H9 (cell line): ENCODE measurements at regions not wholly inside any gene's neighbourhood (a gene's known extent, or its start where the extent isn't known, plus 50 kb on each side); places are given as distances from the start of the nearest gene placed in this dataset.

Experiments
- DNase-seq: peaks from one replicate; pipeline ENCODE4 v3.0.0-alpha.2; 2017
- H2AFZ ChIP-seq: one replicate; pipeline ENCODE4 v1.6.1; 2013; ENCODE audit warnings: mild to moderate bottlenecking, low read length, control low read depth, moderate library complexity
- H2AK5ac ChIP-seq: 2 replicates; pipeline ENCODE4 v1.6.1; 2013; ENCODE audit warnings: low read length, control low read depth, mixed read lengths; ENCODE audit not compliant: insufficient read length
- H2BK120ac ChIP-seq: one replicate; pipeline ENCODE4 v1.6.1; 2013; ENCODE audit warnings: low read depth, mild to moderate bottlenecking, low read length, control low read depth, inconsistent platforms; ENCODE audit not compliant: poor library complexity, severe bottlenecking
- H2BK12ac ChIP-seq: 2 replicates; pipeline ENCODE4 v1.6.1; 2013; ENCODE audit warnings: low read length, control low read depth, mixed read lengths, low read depth; ENCODE audit not compliant: insufficient read length
- H2BK15ac ChIP-seq: 2 replicates; pipeline ENCODE4 v1.6.1; 2013; ENCODE audit warnings: low read depth, low read length, control low read depth
- H2BK20ac ChIP-seq: one replicate; pipeline ENCODE4 v1.6.1; 2013; ENCODE audit warnings: low read depth, mild to moderate bottlenecking, low read length, control low read depth, inconsistent platforms; ENCODE audit not compliant: poor library complexity, severe bottlenecking
- H2BK5ac ChIP-seq: 2 replicates; pipeline ENCODE4 v1.6.1; 2013; ENCODE audit warnings: low read length, control low read depth, mixed read lengths; ENCODE audit not compliant: insufficient read length
- H3K14ac ChIP-seq: 2 replicates; pipeline ENCODE4 v1.6.1; 2013; ENCODE audit warnings: low read length, control low read depth; ENCODE audit not compliant: insufficient read depth
- H3K18ac ChIP-seq: 2 replicates; pipeline ENCODE4 v1.6.1; 2013; ENCODE audit warnings: low read depth, mild to moderate bottlenecking, mixed read lengths, low read length, control low read depth; ENCODE audit not compliant: insufficient read length
- H3K23ac ChIP-seq: 2 replicates; pipeline ENCODE4 v1.6.1; 2013; ENCODE audit warnings: low read length, control low read depth, mixed read lengths, low read depth; ENCODE audit not compliant: insufficient read length
- H3K23me2 ChIP-seq: 2 replicates; pipeline ENCODE4 v1.6.1; 2013; ENCODE audit warnings: low read depth, mild to moderate bottlenecking, mixed read lengths, low read length, control low read depth; ENCODE audit not compliant: insufficient read length, poor library complexity, severe bottlenecking
- H3K27ac ChIP-seq: 2 replicates; pipeline ENCODE4 v1.5.1; 2013; ENCODE audit warnings: low read length, control low read depth, mixed read lengths, low read depth; ENCODE audit not compliant: insufficient read length
- H3K27me3 ChIP-seq: 2 replicates; pipeline ENCODE4 v1.6.1; 2013; ENCODE audit warnings: low read length, control low read depth, inconsistent platforms; ENCODE audit not compliant: insufficient read depth
- H3K4ac ChIP-seq: 2 replicates; pipeline ENCODE4 v1.6.1; 2013; ENCODE audit warnings: low read depth, mild to moderate bottlenecking, control low read depth, inconsistent platforms, low read length, moderate library complexity
- H3K4me1 ChIP-seq: 2 replicates; pipeline ENCODE4 v1.6.1; 2013; ENCODE audit warnings: low read length, control low read depth, inconsistent platforms; ENCODE audit not compliant: insufficient read depth
- H3K4me2 ChIP-seq: 2 replicates; pipeline ENCODE4 v1.6.1; 2013; ENCODE audit warnings: low read length, control low read depth, mixed read lengths; ENCODE audit not compliant: insufficient read length, insufficient read depth
- H3K56ac ChIP-seq: 2 replicates; pipeline ENCODE4 v1.6.1; 2013; ENCODE audit warnings: low read depth, mild to moderate bottlenecking, mixed read lengths, low read length, control low read depth; ENCODE audit not compliant: insufficient read length
- H3K79me1 ChIP-seq: 2 replicates; pipeline ENCODE4 v1.6.1; 2013; ENCODE audit warnings: low read depth, mild to moderate bottlenecking, moderate library complexity, low read length, control low read depth, inconsistent platforms; ENCODE audit not compliant: insufficient read depth, poor library complexity, severe bottlenecking
- H3K79me2 ChIP-seq: 2 replicates; pipeline ENCODE4 v1.6.1; 2013; ENCODE audit warnings: low read length, control low read depth, inconsistent platforms; ENCODE audit not compliant: insufficient read depth
- H3K9ac ChIP-seq: 2 replicates; pipeline ENCODE4 v1.6.1; 2013; ENCODE audit warnings: low read length, control low read depth, mixed read lengths; ENCODE audit not compliant: insufficient read length; ENCODE audit errors: extremely low read depth
- H3K9me3 ChIP-seq: one replicate; pipeline ENCODE4 v1.6.1; 2013; ENCODE audit warnings: low read depth, low read length, inconsistent platforms; ENCODE audit not compliant: control insufficient read depth
- H3T11ph ChIP-seq: one replicate; pipeline ENCODE4 v1.6.1; 2013; ENCODE audit warnings: mild to moderate bottlenecking, low read length, control low read depth, inconsistent platforms
- H4K20me1 ChIP-seq: one replicate; pipeline ENCODE4 v1.6.1; 2013; ENCODE audit not compliant: control insufficient read depth, insufficient read length, insufficient read depth
- H4K5ac ChIP-seq: 2 replicates; pipeline ENCODE4 v1.6.1; 2013; ENCODE audit warnings: low read depth, mild to moderate bottlenecking, mixed read lengths, low read length, control low read depth; ENCODE audit not compliant: insufficient read length
- H4K8ac ChIP-seq: replicated peaks from 2 replicates; pipeline ENCODE4 v1.6.1; 2013; ENCODE audit warnings: low read length, control low read depth, mixed read lengths, low read depth; ENCODE audit not compliant: insufficient read length
- H4K91ac ChIP-seq: 2 replicates; pipeline ENCODE4 v1.6.1; 2013; ENCODE audit warnings: low read depth, mild to moderate bottlenecking, moderate library complexity, mixed read lengths, low read length, control low read depth; ENCODE audit not compliant: insufficient read length
- H3K27ac Mint-ChIP-seq, 3 experiments: 2 replicates in 2 of 3; 3 replicates in 1 of 3; pipeline ENCODE4 v1.8.0; 2020 to 2021; ENCODE audit warnings: mixed read lengths in 3 of 3, mild to moderate bottlenecking in 1 of 3, moderate library complexity in 1 of 3
- H3K27me3 Mint-ChIP-seq: 2 replicates; pipeline ENCODE4 v1.8.0; 2021; ENCODE audit warnings: low read depth, mild to moderate bottlenecking, moderate library complexity, mixed read lengths
- H3K36me3 Mint-ChIP-seq, 3 experiments: 2 replicates in 2 of 3; 3 replicates in 1 of 3; pipeline ENCODE4 v1.8.0; 2020 to 2021; ENCODE audit warnings: low read depth in 3 of 3, mixed read lengths in 3 of 3; ENCODE audit not compliant: insufficient read depth in 1 of 3
- H3K4me1 Mint-ChIP-seq, 2 experiments: 2 replicates each; pipeline ENCODE4 v1.8.0; 2020; ENCODE audit warnings: mixed read lengths in 2 of 2
- H3K4me3 Mint-ChIP-seq, 2 experiments: 2 replicates in 1 of 2; 3 replicates in 1 of 2; pipeline ENCODE4 v1.8.0; 2020 to 2021; ENCODE audit warnings: mild to moderate bottlenecking in 2 of 2, mixed read lengths in 2 of 2, moderate library complexity in 1 of 2
- H3K9me3 Mint-ChIP-seq, 2 experiments: 2 replicates in 1 of 2; 3 replicates in 1 of 2; pipeline ENCODE4 v1.8.0; 2020; ENCODE audit warnings: mild to moderate bottlenecking in 2 of 2, mixed read lengths in 2 of 2, moderate library complexity in 1 of 2
- TF ChIP-seq, protein P1 (sequence below): fragments of 200-600 bp; sonication (generic); conservative IDR thresholded peaks from 3 replicates; pipeline ENCODE4 v1.8.0; 2021; ENCODE audit warnings: antibody characterized with exemption, mild to moderate bottlenecking

DNA sequence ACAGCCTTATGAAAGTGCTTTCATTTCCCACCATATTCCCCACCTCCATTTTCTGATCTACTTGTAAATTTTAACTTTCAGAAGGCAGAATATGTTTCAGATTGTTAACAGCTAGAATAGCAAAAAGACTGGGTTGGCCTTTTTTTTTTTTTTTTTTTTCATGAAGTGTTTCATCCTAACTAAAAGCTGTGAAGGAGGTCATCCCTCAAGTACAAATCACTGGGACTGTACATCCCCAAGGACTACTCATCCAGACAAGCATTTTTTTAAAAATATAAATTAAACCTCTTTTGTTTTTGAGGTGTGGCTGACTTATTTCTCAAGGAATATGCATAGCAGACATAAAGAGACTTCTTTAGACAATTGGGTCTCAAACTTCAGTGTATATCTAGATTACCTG, 542.1 kb upstream of the TUSC1 start:
- H4K5ac ChIP-seq, result no peak overlapping the region

More for the DNA sequence above, 542.1 kb upstream of the TUSC1 start:
- Histone ChIP-seq H3K27me3 (no peaks in the 10 kb centered on the region), H2BK15ac (no peak overlapping the region), H3K23ac (no peak overlapping the region), H2AFZ (no peak overlapping the region), H3K56ac (no peak overlapping the region), H3K4ac (no peak overlapping the region), H3K18ac (no peak overlapping the region), H2BK120ac (no peak overlapping the region), H4K8ac (no peak overlapping the region), H2BK20ac (no peak overlapping the region), H3K4me1 (no peaks in the 10 kb centered on the region), H3K27ac (no peak overlapping the region), H3K79me2 (no peaks in the 10 kb centered on the region), H3K79me1 (no peaks in the 10 kb centered on the region), H3K23me2 (no peaks in the 10 kb centered on the region), H3K9me3 (peaks cover 9% of the 10 kb centered on the region), H3T11ph (no peak overlapping the region), H2AK5ac (no peak overlapping the region), H3K14ac (no peak overlapping the region), H3K9ac (no peak overlapping the region), H4K91ac (no peak overlapping the region), H4K20me1 (no peaks in the 10 kb centered on the region), H3K4me2 (no peak overlapping the region), H2BK5ac (no peak overlapping the region), H2BK12ac (no peak overlapping the region)
- Mint-ChIP-seq H3K4me1 (peaks cover 4 to 8% of the 10 kb centered on the region in 2 experiments), H3K4me3 (no peak overlapping the region), H3K36me3 (peaks cover 7 to 20% (median 8%) of the 10 kb centered on the region in 3 experiments; a peak in 6 of 7 replicates), H3K27me3 (no peaks in the 10 kb centered on the region; the same call in 1 of the 2 replicates), H3K27ac (no peak overlapping the region; a peak in 1 of 7 replicates), H3K9me3 (peaks cover 14 to 21% of the 10 kb centered on the region in 2 experiments)
- TF ChIP-seq, protein P1, sequence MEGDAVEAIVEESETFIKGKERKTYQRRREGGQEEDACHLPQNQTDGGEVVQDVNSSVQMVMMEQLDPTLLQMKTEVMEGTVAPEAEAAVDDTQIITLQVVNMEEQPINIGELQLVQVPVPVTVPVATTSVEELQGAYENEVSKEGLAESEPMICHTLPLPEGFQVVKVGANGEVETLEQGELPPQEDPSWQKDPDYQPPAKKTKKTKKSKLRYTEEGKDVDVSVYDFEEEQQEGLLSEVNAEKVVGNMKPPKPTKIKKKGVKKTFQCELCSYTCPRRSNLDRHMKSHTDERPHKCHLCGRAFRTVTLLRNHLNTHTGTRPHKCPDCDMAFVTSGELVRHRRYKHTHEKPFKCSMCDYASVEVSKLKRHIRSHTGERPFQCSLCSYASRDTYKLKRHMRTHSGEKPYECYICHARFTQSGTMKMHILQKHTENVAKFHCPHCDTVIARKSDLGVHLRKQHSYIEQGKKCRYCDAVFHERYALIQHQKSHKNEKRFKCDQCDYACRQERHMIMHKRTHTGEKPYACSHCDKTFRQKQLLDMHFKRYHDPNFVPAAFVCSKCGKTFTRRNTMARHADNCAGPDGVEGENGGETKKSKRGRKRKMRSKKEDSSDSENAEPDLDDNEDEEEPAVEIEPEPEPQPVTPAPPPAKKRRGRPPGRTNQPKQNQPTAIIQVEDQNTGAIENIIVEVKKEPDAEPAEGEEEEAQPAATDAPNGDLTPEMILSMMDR, result no peak
- no peak for DNase-seq
